Endothelial cell of umbilical vein (primary cell): ENCODE measurements at regions not wholly inside any gene's neighbourhood (a gene's known extent, or its start where the extent isn't known, plus 50 kb on each side); places are given as distances from the start of the nearest gene placed in this dataset.

Experiments
- BruUV-seq: library from RNA; stranded (reverse); fragments of 400-500 nt; replicated peaks from 2 replicates; lab custom pipeline; 2021; lab: Mats Ljungman, UMichigan
- CTCF ChIA-PET: fragments of 300-600, 350-600 bp; sonication (Branson Sonifier 250); formaldehyde crosslinking; loops from one replicate; lab custom pipeline; 2021; ENCODE audit warnings: antibody characterized with exemption, inconsistent platforms; lab: Charles Lee
- POLR2A ChIA-PET: fragments of 300-600, 350-600 bp; sonication (Branson Sonifier 250); formaldehyde crosslinking; loops from one replicate; lab custom pipeline; 2021; ENCODE audit warnings: antibody characterized with exemption, inconsistent platforms; lab: Charles Lee
- DNase-seq: peaks from one replicate; pipeline ENCODE4 v3.0.0-alpha.2; 2011; ENCODE audit warnings: low read depth, low spot score
- FAIRE-seq: peaks from 2 replicates; lab custom pipeline; 2011; peaks lifted over from hg19 to GRCh38; lab: Jason Lieb, UNC
- H2AFZ ChIP-seq: 2 replicates; pipeline ENCODE4 v1.6.0; 2012; ENCODE audit warnings: low read depth, low read length, control low read depth, inconsistent platforms
- H3K27ac ChIP-seq: 2 replicates; pipeline ENCODE4 v1.5.1; 2011; ENCODE audit warnings: low read depth, mild to moderate bottlenecking, control low read depth, low read length, moderate library complexity; ENCODE audit not compliant: insufficient read depth
- H3K27me3 ChIP-seq, 2 experiments: 2 replicates each; pipeline versions ENCODE4 v1.6.0 to v1.6.1; 2011; ENCODE audit warnings: low read length in 2 of 2, mixed read lengths in 1 of 2; ENCODE audit not compliant: control insufficient read depth in 2 of 2, insufficient read depth in 2 of 2
- H3K36me3 ChIP-seq, 2 experiments: 2 replicates in 1 of 2; 3 replicates in 1 of 2; pipeline ENCODE4 v1.5.1; 2011; ENCODE audit warnings: low read length in 2 of 2, mild to moderate bottlenecking in 1 of 2, moderate library complexity in 1 of 2; ENCODE audit not compliant: control insufficient read depth in 2 of 2, insufficient read depth in 2 of 2; ENCODE audit errors: extremely low read depth in 1 of 2
- H3K4me1 ChIP-seq: 3 replicates; pipeline ENCODE4 v1.5.1; 2011; ENCODE audit warnings: mild to moderate bottlenecking, low read length; ENCODE audit not compliant: control insufficient read depth, insufficient read depth; ENCODE audit errors: extremely low read depth
- H3K4me2 ChIP-seq: 2 replicates; pipeline ENCODE4 v1.6.1; 2011; ENCODE audit warnings: low read length, control low read depth, mixed read lengths; ENCODE audit not compliant: insufficient read depth
- H3K4me3 ChIP-seq, 3 experiments: fragments of 200-600 bp in 1 of 3; sonication (generic), shearing (Covaris generic) in 1 of 3; replicated peaks in 1 of 3; 2 replicates each; pipeline ENCODE4 v1.5.1; 2011 to 2016; ENCODE audit warnings: control low read depth in 3 of 3, low read length in 3 of 3, mild to moderate bottlenecking in 2 of 3, inconsistent platforms in 1 of 3, low read depth in 1 of 3, moderate library complexity in 1 of 3; ENCODE audit not compliant: insufficient read depth in 1 of 3
- H3K79me2 ChIP-seq: 2 replicates; pipeline ENCODE4 v1.6.0; 2012; ENCODE audit warnings: low read length, inconsistent platforms; ENCODE audit not compliant: control insufficient read depth, insufficient read depth
- H3K9ac ChIP-seq: replicated peaks from 2 replicates; pipeline ENCODE3; 2011; ENCODE audit warnings: low read length, control low read depth; ENCODE audit not compliant: insufficient read depth; ENCODE audit errors: extremely low read depth
- H3K9me1 ChIP-seq: replicated peaks from 3 replicates; pipeline ENCODE4 v1.6.0; 2011; ENCODE audit warnings: mild to moderate bottlenecking, low read length; ENCODE audit not compliant: control insufficient read depth, insufficient read depth; ENCODE audit errors: extremely low read depth
- H3K9me3 ChIP-seq: replicated peaks from 2 replicates; pipeline ENCODE4 v1.5.1; 2012; ENCODE audit warnings: low read length, inconsistent platforms; ENCODE audit not compliant: control insufficient read depth, insufficient read depth
- H4K20me1 ChIP-seq: replicated peaks from 2 replicates; pipeline ENCODE3; 2011; ENCODE audit warnings: mild to moderate bottlenecking, low read length; ENCODE audit not compliant: control insufficient read depth, insufficient read depth; ENCODE audit errors: extremely low read depth
- EZH2 ChIP-seq: IDR thresholded peaks from 2 replicates; pipeline ENCODE4 v1.6.1; 2012; ENCODE audit warnings: borderline replicate concordance, low read depth, mild to moderate bottlenecking, moderate library complexity, low read length, inconsistent platforms; ENCODE audit not compliant: severe bottlenecking
- FOS ChIP-seq: IDR thresholded peaks from 2 replicates; pipeline ENCODE4 v1.6.1; 2011; ENCODE audit warnings: mild to moderate bottlenecking, low read length, moderate library complexity, borderline replicate concordance; ENCODE audit not compliant: insufficient read depth
- GATA2 ChIP-seq: IDR thresholded peaks from 2 replicates; pipeline ENCODE4 v1.7.0; 2011; ENCODE audit warnings: low read depth, mild to moderate bottlenecking, moderate library complexity, mixed read lengths, low read length; ENCODE audit not compliant: insufficient read length, insufficient read depth
- JUN ChIP-seq: IDR thresholded peaks from 2 replicates; pipeline ENCODE4 v1.6.1; 2011; ENCODE audit warnings: borderline replicate concordance, low read depth; ENCODE audit not compliant: insufficient read length, insufficient read depth
- POLR2A ChIP-seq: IDR thresholded peaks from 2 replicates; pipeline ENCODE4 v1.6.1; 2012; ENCODE audit warnings: low read depth, mild to moderate bottlenecking, control low read depth, low read length
- POLR2AphosphoS5 ChIP-seq: IDR thresholded peaks from 2 replicates; pipeline ENCODE4 v1.6.1; 2012; ENCODE audit warnings: low read depth, mild to moderate bottlenecking, control low read depth, low read length, moderate library complexity; ENCODE audit not compliant: insufficient read depth
- dilution Hi-C: fragments of 300-500 bp; cut with MboI; formaldehyde crosslinking; loops from one replicate; pipeline ENCODE4 v1.15.0; 2019; ENCODE audit warnings: low sequenced_read_pairs; ENCODE audit not compliant: extremely low pct_ligation_motif_present
- intact Hi-C: fragments of 100-400 bp; cut with micrococcal nuclease; formaldehyde crosslinking; loops from one replicate; pipeline ENCODE4 v1.10.0; 2022
- TF ChIP-seq, protein P1 (sequence below): IDR thresholded peaks from 2 replicates; pipeline ENCODE4 v1.6.1; 2011; ENCODE audit not compliant: insufficient read depth, insufficient read length
- TF ChIP-seq, protein P2 (sequence below), 2 donors: IDR thresholded peaks; 1 replicate in 1 of 2; 2 replicates in 1 of 2; pipeline ENCODE4 v1.5.1; 2011; ENCODE audit warnings: low read length in 2 of 2, mild to moderate bottlenecking in 2 of 2, moderate library complexity in 2 of 2, control low read depth in 1 of 2, inconsistent platforms in 1 of 2, low read depth in 1 of 2; ENCODE audit not compliant: insufficient read depth in 1 of 2; ENCODE audit errors: extremely low read depth in 1 of 2

DNA sequence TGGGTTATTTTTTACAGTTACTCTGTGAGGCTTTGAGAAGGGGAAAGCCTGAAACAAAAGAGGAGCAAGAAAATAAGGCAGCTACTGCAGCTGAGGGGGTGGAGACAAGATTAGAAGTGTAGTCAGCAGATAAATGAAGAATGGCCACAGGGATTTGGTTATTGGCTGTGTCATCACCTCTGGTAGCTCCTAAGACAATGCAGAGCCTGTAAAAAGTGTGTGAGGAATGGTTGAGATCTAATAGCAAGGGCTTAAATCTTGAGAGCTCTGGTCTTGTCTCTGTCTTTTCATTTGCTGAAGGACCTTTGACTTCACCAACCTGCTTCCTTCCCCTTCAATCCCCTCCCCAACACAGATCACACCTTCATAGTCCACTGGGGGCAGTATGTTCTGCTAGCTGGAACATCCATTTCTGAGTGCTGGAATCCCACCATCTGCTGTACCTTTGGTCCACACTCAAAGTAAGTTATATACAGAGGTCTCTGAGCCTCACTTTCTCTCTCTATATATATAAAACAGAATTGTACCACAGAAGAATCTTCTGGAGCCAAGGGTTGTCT lies 213.7 kb upstream of the ZIC3 start:
- Histone ChIP-seq H3K4me1 (no peaks in the 10 kb centered on the region), H3K36me3 (no peaks in the 10 kb centered on the region), H3K4me3 (no peak overlapping the region), H4K20me1 (no peaks in the 10 kb centered on the region), H3K27ac (no peak overlapping the region), H3K27me3 (no peaks in the 10 kb centered on the region), H3K4me2 (no peak overlapping the region), H3K9ac (no peak overlapping the region), H3K79me2 (no peaks in the 10 kb centered on the region), H3K9me1 (no peaks in the 10 kb centered on the region), H3K9me3 (no peaks in the 10 kb centered on the region), H2AFZ (no peak overlapping the region)
- intact Hi-C loops, result no loop called here
- ChIA-PET POLR2A (no interaction called here), CTCF (no interaction called here)
- TF ChIP-seq POLR2A (no peak), EZH2 (no peak), POLR2AphosphoS5 (no peak), FOS (no peak), JUN (no peak), GATA2 (no peak)
- TF ChIP-seq, protein P1, sequence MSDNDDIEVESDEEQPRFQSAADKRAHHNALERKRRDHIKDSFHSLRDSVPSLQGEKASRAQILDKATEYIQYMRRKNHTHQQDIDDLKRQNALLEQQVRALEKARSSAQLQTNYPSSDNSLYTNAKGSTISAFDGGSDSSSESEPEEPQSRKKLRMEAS, result no peak
- TF ChIP-seq, protein P2, sequence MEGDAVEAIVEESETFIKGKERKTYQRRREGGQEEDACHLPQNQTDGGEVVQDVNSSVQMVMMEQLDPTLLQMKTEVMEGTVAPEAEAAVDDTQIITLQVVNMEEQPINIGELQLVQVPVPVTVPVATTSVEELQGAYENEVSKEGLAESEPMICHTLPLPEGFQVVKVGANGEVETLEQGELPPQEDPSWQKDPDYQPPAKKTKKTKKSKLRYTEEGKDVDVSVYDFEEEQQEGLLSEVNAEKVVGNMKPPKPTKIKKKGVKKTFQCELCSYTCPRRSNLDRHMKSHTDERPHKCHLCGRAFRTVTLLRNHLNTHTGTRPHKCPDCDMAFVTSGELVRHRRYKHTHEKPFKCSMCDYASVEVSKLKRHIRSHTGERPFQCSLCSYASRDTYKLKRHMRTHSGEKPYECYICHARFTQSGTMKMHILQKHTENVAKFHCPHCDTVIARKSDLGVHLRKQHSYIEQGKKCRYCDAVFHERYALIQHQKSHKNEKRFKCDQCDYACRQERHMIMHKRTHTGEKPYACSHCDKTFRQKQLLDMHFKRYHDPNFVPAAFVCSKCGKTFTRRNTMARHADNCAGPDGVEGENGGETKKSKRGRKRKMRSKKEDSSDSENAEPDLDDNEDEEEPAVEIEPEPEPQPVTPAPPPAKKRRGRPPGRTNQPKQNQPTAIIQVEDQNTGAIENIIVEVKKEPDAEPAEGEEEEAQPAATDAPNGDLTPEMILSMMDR (IDR thresholded peaks at IDR 0.05; ENCODE audit: extremely low read depth in 1 of 2, insufficient read depth in 1 of 2, low read depth in 1 of 2, low read length in 2 of 2), result no peak
- dilution Hi-C loops, result no loop called here
- DNase-seq (no peak), FAIRE-seq (no peak)
- BruUV-seq, result no TSS peak
